K562 (cell line): ENCODE measurements at regions not wholly inside any gene's neighbourhood (a gene's known extent, or its start where the extent isn't known, plus 50 kb on each side); places are given as distances from the start of the nearest gene placed in this dataset.

Source experiments
- EGR1 ChIP-seq: fragments of 450-650 bp; conservative IDR thresholded peaks from 2 replicates; pipeline ENCODE4 v1.6.1; 2017; ENCODE audit warnings: mild to moderate bottlenecking
- EP400 ChIP-seq: fragments of 450-650 bp; IDR thresholded peaks from 2 replicates; pipeline ENCODE4 v1.6.1; 2017; ENCODE audit warnings: antibody characterized with exemption, mild to moderate bottlenecking, moderate library complexity
- KDM1A ChIP-seq, 2 experiments: fragments of 450-650 bp; IDR thresholded peaks; 2 replicates each; pipeline ENCODE4 v1.6.1; 2016; ENCODE audit warnings: mild to moderate bottlenecking in 2 of 2
- MEIS2 ChIP-seq: fragments of 450-650 bp; IDR thresholded peaks from 2 replicates; pipeline ENCODE4 v1.6.1; 2014; ENCODE audit warnings: mild to moderate bottlenecking; ENCODE audit not compliant: partially characterized antibody
- RBM34 ChIP-seq: fragments of 200-400 bp; formaldehyde crosslinking; IDR thresholded peaks from 2 replicates; pipeline ENCODE4 v1.6.1; 2018; ENCODE audit warnings: low read length, borderline replicate concordance; ENCODE audit not compliant: insufficient read depth
- RNF219 ChIP-seq: fragments of 250-450 bp; sonication (Bioruptor Pico); IDR thresholded peaks from 2 replicates; pipeline ENCODE4 v1.5.0; 2022; ENCODE audit warnings: mild to moderate bottlenecking
- SMARCA4 ChIP-seq: fragments of 450-650 bp; IDR thresholded peaks from 2 replicates; pipeline ENCODE4 v1.6.1; 2016
- SNIP1 ChIP-seq: fragments of 450-650 bp; IDR thresholded peaks from 2 replicates; pipeline ENCODE4 v1.7.1; 2017; ENCODE audit warnings: low read depth, mild to moderate bottlenecking
- TCF7L2 ChIP-seq: fragments of 150-350 bp; IDR thresholded peaks from 2 replicates; pipeline ENCODE4 v1.6.1; 2016; ENCODE audit warnings: low read depth, mild to moderate bottlenecking, low read length, moderate library complexity
- TF ChIP-seq, protein P1 (sequence below): IDR thresholded peaks from 2 replicates; pipeline ENCODE4 v1.6.1; 2016; ENCODE audit warnings: missing genetic modification characterization, missing compliant biosample characterization

GRCh38 chrX:30943984-30944383 is 54.9 kb upstream of the TAB3 start (continued):
- TF ChIP-seq RNF219 (no peak), SMARCA4 (peak; percentile 34; the same call in 1 of the 2 replicates), TCF7L2 (no peak), RBM34 (no peak), MEIS2 (peak; percentile 35), EP400 (no peak), SNIP1 (no peak), EGR1 (0 out of 2 replicates have a peak, but pooled peaks have one; percentile 36), KDM1A (IDR thresholded peaks at IDR 0.05) (0 out of 4 replicates have a peak, but pooled peaks of 1 of the 2 experiments have one; percentile 8)
- TF ChIP-seq, protein P1, sequence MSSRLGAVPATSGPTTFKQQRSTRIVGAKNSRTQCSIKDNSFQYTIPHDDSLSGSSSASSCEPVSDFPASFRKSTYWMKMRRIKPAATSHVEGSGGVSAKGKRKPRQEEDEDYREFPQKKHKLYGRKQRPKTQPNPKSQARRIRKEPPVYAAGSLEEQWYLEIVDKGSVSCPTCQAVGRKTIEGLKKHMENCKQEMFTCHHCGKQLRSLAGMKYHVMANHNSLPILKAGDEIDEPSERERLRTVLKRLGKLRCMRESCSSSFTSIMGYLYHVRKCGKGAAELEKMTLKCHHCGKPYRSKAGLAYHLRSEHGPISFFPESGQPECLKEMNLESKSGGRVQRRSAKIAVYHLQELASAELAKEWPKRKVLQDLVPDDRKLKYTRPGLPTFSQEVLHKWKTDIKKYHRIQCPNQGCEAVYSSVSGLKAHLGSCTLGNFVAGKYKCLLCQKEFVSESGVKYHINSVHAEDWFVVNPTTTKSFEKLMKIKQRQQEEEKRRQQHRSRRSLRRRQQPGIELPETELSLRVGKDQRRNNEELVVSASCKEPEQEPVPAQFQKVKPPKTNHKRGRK (tag): peak; percentile 54
